ENCODE measurements at regions not wholly inside any gene's neighbourhood (a gene's known extent, or its start where the extent isn't known, plus 50 kb on each side); places are given as distances from the start of the nearest gene placed in this dataset.

GRCh38 chr2:118643294-118643693, 204.2 kb downstream of the EN1 start:
- WGBS (ENCODE audit: missing lambda C conversion rate) = 16% methylated on average over 4 of the region's 4 CpGs
- ChIA-PET CTCF (no interaction called here), POLR2A (no interaction called here)
- no peak for DNase-seq (ENCODE audit: low read depth in 1 of 2, low spot score in 1 of 2)
- FAIRE-seq = no peak
- no peak for ATAC-seq
- H3K4me2 ChIP-seq = no peak overlapping the region
- H3K27ac ChIP-seq = no peak overlapping the region
- H3K4me1 ChIP-seq = no peaks in the 10 kb centered on the region
- H3K4me3 ChIP-seq = no peak overlapping the region
- no peaks in the 10 kb centered on the region for H3K9me3 ChIP-seq
- TF ChIP-seq ATOH8 (CRISPR knock-in tag; IDR thresholded peaks at IDR 0.05; ENCODE audit: low read depth) = no peak
- TF ChIP-seq RFX5 (IDR thresholded peaks at IDR 0.05) = no peak
- TF ChIP-seq HOXB13 (CRISPR knock-in tag; IDR thresholded peaks at IDR 0.05; ENCODE audit: low read depth) = no peak
- no peak for TF ChIP-seq NFE2L2 (conservative IDR thresholded peaks at IDR 0.05; ENCODE audit: low read length)
- TF ChIP-seq HEYL (CRISPR knock-in tag; IDR thresholded peaks at IDR 0.05) = no peak
- TF ChIP-seq SREBF2 (IDR thresholded peaks at IDR 0.05) = no peak
- TF ChIP-seq JUNB (IDR thresholded peaks at IDR 0.05) = no peak
- TF ChIP-seq CHD2 (IDR thresholded peaks at IDR 0.05; ENCODE audit: low read length, partially characterized antibody) = no peak
- no peak for TF ChIP-seq FOXS1 (CRISPR knock-in tag; IDR thresholded peaks at IDR 0.05)
- no peak for TF ChIP-seq CBX8 (IDR thresholded peaks at IDR 0.05)
- no peak for TF ChIP-seq POLR2AphosphoS2 (conservative IDR thresholded peaks at IDR 0.05; ENCODE audit: low read length)
- TF ChIP-seq RNF2 (IDR thresholded peaks at IDR 0.05; ENCODE audit: borderline replicate concordance, low read depth) = no peak
- TF ChIP-seq USF2 (IDR thresholded peaks at IDR 0.05) = no peak

GRCh38 chr2:118642501-118642900, 204.9 kb downstream of the EN1 start:
- H3K9me3 ChIP-seq = no peaks in the 10 kb centered on the region
- ChIA-PET CTCF (interaction anchor here (1.7 kb wide), 1 partner anchor 213 kb away, joined by 6 read pairs; no protein-coding TSS in a partner anchor), POLR2A (no interaction called here)
- ATAC-seq (no peak), FAIRE-seq (no peak), DNase-seq (ENCODE audit: low read depth in 1 of 2, low spot score in 1 of 2) (no peak)
- WGBS (ENCODE audit: missing lambda C conversion rate) = 2% methylated on average over 2 of the region's 2 CpGs
- no peak overlapping the region for H3K4me2 ChIP-seq
- no peak overlapping the region for H3K27ac ChIP-seq
- no peaks in the 10 kb centered on the region for H3K4me1 ChIP-seq
- TF ChIP-seq HES2 (IDR thresholded peaks at IDR 0.05) (no peak), EHMT2 (IDR thresholded peaks at IDR 0.05; ENCODE audit: low read depth) (no peak), JUN (IDR thresholded peaks at IDR 0.05) (no peak), BCL3 (IDR thresholded peaks at IDR 0.05) (no peak), SMC3 (IDR thresholded peaks at IDR 0.05) (no peak), SREBF2 (IDR thresholded peaks at IDR 0.05) (no peak), FOXS1 (CRISPR knock-in tag; IDR thresholded peaks at IDR 0.05) (no peak), PHF8 (IDR thresholded peaks at IDR 0.05; ENCODE audit: borderline replicate concordance, low read depth) (no peak), CTCF (IDR thresholded peaks at IDR 0.05) (no peak), NFE2L2 (conservative IDR thresholded peaks at IDR 0.05; ENCODE audit: low read length) (no peak), GATA3 (IDR thresholded peaks at IDR 0.05; ENCODE audit: borderline replicate concordance) (no peak)
- H3K4me3 ChIP-seq = no peak overlapping the region
